Suprapubic skin (tissue), 4 donors: ENCODE measurements at regions not wholly inside any gene's neighbourhood (a gene's known extent, or its start where the extent isn't known, plus 50 kb on each side); places are given as distances from the start of the nearest gene placed in this dataset.

Experiments
- CTCF ChIP-seq, 2 donors: fragments of 200-600 bp in 1 of 2; fragments of 450-650 bp in 1 of 2; sonication (generic) in 1 of 2; IDR thresholded peaks; one replicate each; pipeline ENCODE4 v1.5.1; 2016 to 2019; ENCODE audit warnings: antibody characterized with exemption in 2 of 2, mild to moderate bottlenecking in 1 of 2, moderate library complexity in 1 of 2
- EP300 ChIP-seq: sonication (generic); formaldehyde crosslinking; IDR thresholded peaks from one replicate; pipeline ENCODE4 v1.6.1; 2017; ENCODE audit warnings: antibody characterized with exemption
- POLR2A ChIP-seq, 2 donors: fragments of 450-650 bp; IDR thresholded peaks; one replicate each; pipeline ENCODE4 v1.6.1; 2017; ENCODE audit warnings: antibody characterized with exemption in 2 of 2, mild to moderate bottlenecking in 2 of 2, moderate library complexity in 2 of 2
- POLR2AphosphoS5 ChIP-seq, 3 donors: sonication (generic); formaldehyde crosslinking; IDR thresholded peaks; one replicate each; pipeline ENCODE4 v1.6.1; 2017; ENCODE audit warnings: antibody characterized with exemption in 3 of 3

GRCh38 chr3:110869736-110870135, 201.9 kb upstream of the NECTIN3 start:
- no peak for TF ChIP-seq CTCF (IDR thresholded peaks at IDR 0.05)
- TF ChIP-seq POLR2AphosphoS5 (IDR thresholded peaks at IDR 0.05): no peak
- TF ChIP-seq POLR2A (IDR thresholded peaks at IDR 0.05): no peak
- no peak for TF ChIP-seq EP300
